Stomach (tissue), 4 donors: ENCODE measurements at regions not wholly inside any gene's neighbourhood (a gene's known extent, or its start where the extent isn't known, plus 50 kb on each side); places are given as distances from the start of the nearest gene placed in this dataset.

Experiments used
- CTCF ChIP-seq, 7 experiments: fragments of 450-650 bp in 4 of 7; fragments of 200-600 bp in 3 of 7; sonication (generic) in 3 of 7; IDR thresholded peaks; one replicate each; pipeline ENCODE4 v1.5.1; 2016 to 2019; ENCODE audit warnings: antibody characterized with exemption in 7 of 7, control low read depth in 2 of 7, mild to moderate bottlenecking in 1 of 7
- POLR2A ChIP-seq, 4 donors: fragments of 450-650 bp; IDR thresholded peaks; one replicate each; pipeline ENCODE4 v1.6.1; 2016; ENCODE audit warnings: antibody characterized with exemption in 4 of 4, control low read depth in 2 of 4, mild to moderate bottlenecking in 1 of 4, moderate library complexity in 1 of 4

GRCh38 chr2:66036948-66037347, 398.0 kb upstream of the MEIS1 start:
- TF ChIP-seq CTCF (IDR thresholded peaks at IDR 0.05) (no peak), POLR2A (IDR thresholded peaks at IDR 0.05) (no peak)
